ES-I3 (cell line): ENCODE measurements at regions not wholly inside any gene's neighbourhood (a gene's known extent, or its start where the extent isn't known, plus 50 kb on each side); places are given as distances from the start of the nearest gene placed in this dataset.

Source experiments
- H3K36me3 ChIP-seq: 2 replicates; pipeline ENCODE4 v1.6.1; 2013; ENCODE audit warnings: mild to moderate bottlenecking, low read length, control low read depth, moderate library complexity; ENCODE audit not compliant: insufficient read depth
- H3K4me1 ChIP-seq: 2 replicates; pipeline ENCODE4 v1.6.1; 2013; ENCODE audit warnings: mild to moderate bottlenecking, control low read depth, low read length; ENCODE audit not compliant: insufficient read depth
- H3K9ac ChIP-seq: 2 replicates; pipeline ENCODE4 v1.6.1; 2013; ENCODE audit warnings: low read depth, mild to moderate bottlenecking, low read length, moderate library complexity
- H3K9me3 ChIP-seq: 2 replicates; pipeline ENCODE4 v1.6.1; 2013; ENCODE audit warnings: mild to moderate bottlenecking, low read length, moderate library complexity; ENCODE audit not compliant: control insufficient read depth, insufficient read depth

GRCh38 chr18:44502790-44503189 is 177.9 kb upstream of the SETBP1 start:
- H3K36me3 ChIP-seq: no peaks in the 10 kb centered on the region
- no peaks in the 10 kb centered on the region for H3K4me1 ChIP-seq
- no peaks in the 10 kb centered on the region for H3K9me3 ChIP-seq
- no peak overlapping the region for H3K9ac ChIP-seq

GRCh38 chr18:44503854-44504253 is 176.8 kb upstream of the SETBP1 start:
- H3K9me3 ChIP-seq: no peaks in the 10 kb centered on the region
- H3K4me1 ChIP-seq: no peaks in the 10 kb centered on the region
- H3K9ac ChIP-seq: no peak overlapping the region

GRCh38 chr18:44507729-44508325 is 172.9 kb upstream of the SETBP1 start:
- Histone ChIP-seq H3K9ac (no peak overlapping the region), H3K36me3 (no peaks in the 10 kb centered on the region), H3K9me3 (no peaks in the 10 kb centered on the region), H3K4me1 (no peaks in the 10 kb centered on the region)

More at GRCh38 chr18:44503854-44504253, 176.8 kb upstream of the SETBP1 start:
- no peaks in the 10 kb centered on the region for H3K36me3 ChIP-seq

- Histone ChIP-seq H3K36me3 (no peaks in the 10 kb centered on the region), H3K9ac (no peak overlapping the region), H3K4me1 (no peaks in the 10 kb centered on the region), H3K9me3 (no peaks in the 10 kb centered on the region)
Measured at GRCh38 chr18:44508474-44508873, 172.2 kb upstream of the SETBP1 start.

GRCh38 chr18:44509048-44509447 is 171.6 kb upstream of the SETBP1 start:
- Histone ChIP-seq H3K9ac (no peak overlapping the region), H3K36me3 (no peaks in the 10 kb centered on the region), H3K9me3 (no peaks in the 10 kb centered on the region), H3K4me1 (no peaks in the 10 kb centered on the region)

GRCh38 chr18:44510390-44510789 is 170.3 kb upstream of the SETBP1 start:
- Histone ChIP-seq H3K4me1 (no peaks in the 10 kb centered on the region), H3K9me3 (no peaks in the 10 kb centered on the region)

GRCh38 chr18:44513233-44513632 is 167.5 kb upstream of the SETBP1 start:
- Histone ChIP-seq H3K9ac (no peak overlapping the region), H3K4me1 (no peaks in the 10 kb centered on the region), H3K9me3 (no peaks in the 10 kb centered on the region), H3K36me3 (no peaks in the 10 kb centered on the region)

More at GRCh38 chr18:44510390-44510789, 170.3 kb upstream of the SETBP1 start:
- Histone ChIP-seq H3K36me3 (no peaks in the 10 kb centered on the region), H3K9ac (no peak overlapping the region)

- Histone ChIP-seq H3K4me1 (no peaks in the 10 kb centered on the region), H3K9me3 (no peaks in the 10 kb centered on the region), H3K9ac (no peak overlapping the region), H3K36me3 (no peaks in the 10 kb centered on the region)
Measured at GRCh38 chr18:44514106-44514505, 166.6 kb upstream of the SETBP1 start.

GRCh38 chr18:44514766-44515165 is 165.9 kb upstream of the SETBP1 start:
- Histone ChIP-seq H3K4me1 (no peaks in the 10 kb centered on the region), H3K9me3 (no peaks in the 10 kb centered on the region), H3K9ac (no peak overlapping the region), H3K36me3 (no peaks in the 10 kb centered on the region)

GRCh38 chr18:44516450-44516849 is 164.2 kb upstream of the SETBP1 start:
- no peaks in the 10 kb centered on the region for H3K36me3 ChIP-seq
- no peaks in the 10 kb centered on the region for H3K4me1 ChIP-seq
- H3K9ac ChIP-seq: no peak overlapping the region
- no peaks in the 10 kb centered on the region for H3K9me3 ChIP-seq

- no peaks in the 10 kb centered on the region for H3K36me3 ChIP-seq
- no peaks in the 10 kb centered on the region for H3K4me1 ChIP-seq
- H3K9me3 ChIP-seq: no peaks in the 10 kb centered on the region
- no peak overlapping the region for H3K9ac ChIP-seq
Measured at GRCh38 chr18:44517136-44517535, 163.6 kb upstream of the SETBP1 start.

GRCh38 chr18:44518091-44518615 is 162.5 kb upstream of the SETBP1 start:
- H3K36me3 ChIP-seq: no peaks in the 10 kb centered on the region
- no peaks in the 10 kb centered on the region for H3K9me3 ChIP-seq
- no peaks in the 10 kb centered on the region for H3K4me1 ChIP-seq
- no peak overlapping the region for H3K9ac ChIP-seq

GRCh38 chr18:44518666-44519065 is 162.0 kb upstream of the SETBP1 start:
- Histone ChIP-seq H3K4me1 (no peaks in the 10 kb centered on the region), H3K9me3 (no peaks in the 10 kb centered on the region), H3K36me3 (no peaks in the 10 kb centered on the region), H3K9ac (no peak overlapping the region)

- H3K36me3 ChIP-seq: no peaks in the 10 kb centered on the region
- H3K9ac ChIP-seq: no peak overlapping the region
- H3K4me1 ChIP-seq: no peaks in the 10 kb centered on the region
- H3K9me3 ChIP-seq: no peaks in the 10 kb centered on the region
Measured at GRCh38 chr18:44520981-44521667, 159.6 kb upstream of the SETBP1 start.

- Histone ChIP-seq H3K36me3 (no peaks in the 10 kb centered on the region), H3K9me3 (no peaks in the 10 kb centered on the region), H3K9ac (no peak overlapping the region), H3K4me1 (no peaks in the 10 kb centered on the region)
Measured at GRCh38 chr18:44521668-44522022, 159.0 kb upstream of the SETBP1 start.
